ENCODE measurements at regions not wholly inside any gene's neighbourhood (a gene's known extent, or its start where the extent isn't known, plus 50 kb on each side); places are given as distances from the start of the nearest gene placed in this dataset.

GRCh38 chr2:830419-831224 is 120.0 kb upstream of the SNTG2 start:
- Mint-ChIP-seq H3K4me1 (peaks cover 18% of the 10 kb centered on the region), H3K27me3 (ENCODE audit: insufficient read depth, low read depth, poor library complexity) (peaks cover 11% of the 10 kb centered on the region), H3K4me3 (no peak overlapping the region), H3K36me3 (ENCODE audit: low read depth) (no peaks in the 10 kb centered on the region), H3K27ac (no peak overlapping the region), H3K9me3 (no peaks in the 10 kb centered on the region)
- Histone ChIP-seq H3K27me3 (ENCODE audit: insufficient read depth) (no peaks in the 10 kb centered on the region), H3F3A (replicated peaks; ENCODE audit: low read depth) (0 out of 2 replicates have a peak, but pooled peaks cover 3% of the 10 kb centered on the region), H3K4me1 (ENCODE audit: insufficient read depth) (peaks cover 7% of the 10 kb centered on the region; the same call in 1 of the 2 replicates), H3K4me2 (peak overlapping the region; percentile 26; the same call in 1 of the 2 replicates), H3K4me3 (no peak overlapping the region), H4K20me1 (replicated peaks; ENCODE audit: insufficient read depth) (no peaks in the 10 kb centered on the region), H3K9me2 (ENCODE audit: insufficient read depth) (peaks cover 18% of the 10 kb centered on the region; the same call in 1 of the 2 replicates), H3K79me2 (replicated peaks; ENCODE audit: insufficient read depth) (no peaks in the 10 kb centered on the region), H2AFZ (no peak overlapping the region), H3K36me3 (ENCODE audit: insufficient read depth) (no peaks in the 10 kb centered on the region), H3K27ac (ENCODE audit: low read depth) (no peak overlapping the region)
- ATAC-seq, result peak; percentile 78
- DNase-seq (ENCODE audit: low spot score), result no peak
- TF ChIP-seq REST (IDR thresholded peaks at IDR 0.05; ENCODE audit: unreplicated experiment), result no peak
- no peak for TF ChIP-seq JUNB (IDR thresholded peaks at IDR 0.05; ENCODE audit: unreplicated experiment)
- TF ChIP-seq EZH2 (IDR thresholded peaks at IDR 0.05; ENCODE audit: low read depth, unreplicated experiment), result no peak
- no peak for TF ChIP-seq CTCF (conservative IDR thresholded peaks at IDR 0.05; ENCODE audit: low read depth in 2 of 2)
- no peak for TF ChIP-seq ZNF462 (CRISPR knock-in tag; IDR thresholded peaks at IDR 0.05)
- TF ChIP-seq ETS1 (IDR thresholded peaks at IDR 0.05), result no peak
- TF ChIP-seq POLR2AphosphoS5 (IDR thresholded peaks at IDR 0.05; ENCODE audit: low read depth), result no peak
- no peak for TF ChIP-seq CREB1 (CRISPR knock-in tag; IDR thresholded peaks at IDR 0.05; ENCODE audit: low read depth)
- no peak for TF ChIP-seq ZNF114 (CRISPR knock-in tag; IDR thresholded peaks at IDR 0.05)
- TF ChIP-seq ZNF331 (CRISPR knock-in tag; IDR thresholded peaks at IDR 0.05; ENCODE audit: low read depth), result no peak
- no peak for TF ChIP-seq STAT1 (IDR thresholded peaks at IDR 0.05; ENCODE audit: unreplicated experiment)

Data from GM23338 (cell line).